PC-3 (cell line): ENCODE measurements at regions not wholly inside any gene's neighbourhood (a gene's known extent, or its start where the extent isn't known, plus 50 kb on each side); places are given as distances from the start of the nearest gene placed in this dataset.

ENCODE experiments used
- ATAC-seq: fragments of 200-7000 bp; cut with Tn5 transposase; 2 replicates; pipeline ENCODE4 v1.9.1; 2020; ENCODE audit warnings: mild to moderate bottlenecking, moderate library complexity
- BruUV-seq: library from RNA; stranded (reverse); fragments of 400-500 nt; replicated peaks from 2 replicates; lab custom pipeline; 2021; lab: Mats Ljungman, UMichigan
- CTCF ChIA-PET: fragments of 300-600 bp; sonication (Branson Sonifier 250); formaldehyde crosslinking; loops from one replicate; lab custom pipeline; 2022; ENCODE audit warnings: antibody characterized with exemption; lab: Charles Lee
- POLR2A ChIA-PET: fragments of 300-600 bp; sonication (Branson Sonifier 250); formaldehyde crosslinking; loops from one replicate; lab custom pipeline; 2022; ENCODE audit warnings: antibody characterized with exemption; ENCODE audit not compliant: unreplicated experiment; lab: Charles Lee
- DNase-seq: peaks from one replicate; pipeline ENCODE4 v3.0.0-alpha.2; 2015
- H2AFZ ChIP-seq: fragments of 300-600 bp; sonication (generic); 2 replicates; pipeline ENCODE4 v1.6.0; 2016; ENCODE audit warnings: antibody characterized with exemption, low read length
- H3F3A ChIP-seq: fragments of 300-600 bp; sonication (generic); one replicate; pipeline ENCODE4 v1.6.0; 2017; ENCODE audit warnings: antibody characterized with exemption, low read length, control low read depth, mild to moderate bottlenecking; ENCODE audit not compliant: unreplicated experiment
- H3K27ac ChIP-seq: fragments of 300-600 bp; sonication (generic); 2 replicates; pipeline ENCODE4 v1.5.1; 2016; ENCODE audit warnings: mild to moderate bottlenecking, low read length
- H3K27me3 ChIP-seq: fragments of 300-600 bp; sonication (generic); 2 replicates; pipeline ENCODE4 v1.6.1; 2016; ENCODE audit warnings: low read length, mixed read lengths
- H3K36me3 ChIP-seq: fragments of 300-600 bp; sonication (generic); 2 replicates; pipeline ENCODE4 v1.6.1; 2016; ENCODE audit warnings: low read depth, mixed run types, low read length, mixed read lengths
- H3K4me1 ChIP-seq: fragments of 300-600 bp; sonication (generic); 2 replicates; pipeline ENCODE4 v1.5.1; 2016; ENCODE audit warnings: low read length; ENCODE audit not compliant: insufficient read depth
- H3K4me2 ChIP-seq: fragments of 300-600 bp; sonication (generic); 2 replicates; pipeline ENCODE4 v1.6.0; 2016; ENCODE audit warnings: low read length
- H3K4me3 ChIP-seq: fragments of 300-600 bp; sonication (generic); 2 replicates; pipeline ENCODE4 v1.5.1; 2016; ENCODE audit warnings: mild to moderate bottlenecking, low read length, mixed read lengths
- H3K79me2 ChIP-seq: fragments of 300-600 bp; sonication (generic); 2 replicates; pipeline ENCODE4 v1.6.1; 2017; ENCODE audit warnings: low read length, mixed read lengths
- H3K9ac ChIP-seq: fragments of 300-600 bp; sonication (generic); 2 replicates; pipeline ENCODE4 v1.6.0; 2016; ENCODE audit warnings: mild to moderate bottlenecking, low read length
- H3K9me2 ChIP-seq: fragments of 300-600 bp; sonication (generic); replicated peaks from 2 replicates; pipeline ENCODE4 v1.6.1; 2016; ENCODE audit warnings: mixed run types, low read length, mixed read lengths
- H3K9me3 ChIP-seq: fragments of 300-600 bp; sonication (generic); 2 replicates; pipeline ENCODE4 v1.6.1; 2016; ENCODE audit warnings: low read length, mixed read lengths
- H4K20me1 ChIP-seq: fragments of 300-600 bp; sonication (generic); 2 replicates; pipeline ENCODE4 v1.6.1; 2016; ENCODE audit warnings: low read length, mixed read lengths
- EZH2 ChIP-seq: fragments of 300-600 bp; sonication (generic); IDR thresholded peaks from one replicate; pipeline ENCODE4 v1.6.1; 2017; ENCODE audit warnings: antibody characterized with exemption, mild to moderate bottlenecking, low read length; ENCODE audit not compliant: unreplicated experiment
- EZH2phosphoT487 ChIP-seq: fragments of 300-600 bp; sonication (generic); IDR thresholded peaks from 2 replicates; pipeline ENCODE4 v1.6.1; 2018; ENCODE audit warnings: mild to moderate bottlenecking, antibody characterized with exemption, low read length, borderline replicate concordance
- intact Hi-C: fragments of 100-400 bp; cut with micrococcal nuclease; formaldehyde crosslinking; loops from 2 replicates; pipeline ENCODE4 v1.9.0; 2023
- TF ChIP-seq, protein P1 (sequence below): fragments of 300-600 bp; sonication (generic); conservative IDR thresholded peaks from 2 replicates; pipeline ENCODE4 v1.5.1; 2017; ENCODE audit warnings: antibody characterized with exemption, low read depth, mild to moderate bottlenecking, low read length

- no TSS peak for BruUV-seq
- intact Hi-C loops: no loop called here
- no peak overlapping the region for H3K4me2 ChIP-seq
- H3K9me2 ChIP-seq: no peaks in the 10 kb centered on the region
- ATAC-seq (no peak), DNase-seq (no peak)
- no peaks in the 10 kb centered on the region for H3K27me3 ChIP-seq
- H3K4me1 ChIP-seq: no peaks in the 10 kb centered on the region
- H3K27ac ChIP-seq: no peak overlapping the region
- POLR2A ChIA-PET: no interaction called here
- H3K4me3 ChIP-seq: no peak overlapping the region
- no peaks in the 10 kb centered on the region for H3K9me3 ChIP-seq
- H3K36me3 ChIP-seq: no peaks in the 10 kb centered on the region
- H4K20me1 ChIP-seq: no peaks in the 10 kb centered on the region
- no peaks in the 10 kb centered on the region for H3F3A ChIP-seq
- no peak overlapping the region for H2AFZ ChIP-seq
- no peaks in the 10 kb centered on the region for H3K79me2 ChIP-seq
- TF ChIP-seq EZH2phosphoT487 (no peak), EZH2 (no peak)
- TF ChIP-seq, protein P1, sequence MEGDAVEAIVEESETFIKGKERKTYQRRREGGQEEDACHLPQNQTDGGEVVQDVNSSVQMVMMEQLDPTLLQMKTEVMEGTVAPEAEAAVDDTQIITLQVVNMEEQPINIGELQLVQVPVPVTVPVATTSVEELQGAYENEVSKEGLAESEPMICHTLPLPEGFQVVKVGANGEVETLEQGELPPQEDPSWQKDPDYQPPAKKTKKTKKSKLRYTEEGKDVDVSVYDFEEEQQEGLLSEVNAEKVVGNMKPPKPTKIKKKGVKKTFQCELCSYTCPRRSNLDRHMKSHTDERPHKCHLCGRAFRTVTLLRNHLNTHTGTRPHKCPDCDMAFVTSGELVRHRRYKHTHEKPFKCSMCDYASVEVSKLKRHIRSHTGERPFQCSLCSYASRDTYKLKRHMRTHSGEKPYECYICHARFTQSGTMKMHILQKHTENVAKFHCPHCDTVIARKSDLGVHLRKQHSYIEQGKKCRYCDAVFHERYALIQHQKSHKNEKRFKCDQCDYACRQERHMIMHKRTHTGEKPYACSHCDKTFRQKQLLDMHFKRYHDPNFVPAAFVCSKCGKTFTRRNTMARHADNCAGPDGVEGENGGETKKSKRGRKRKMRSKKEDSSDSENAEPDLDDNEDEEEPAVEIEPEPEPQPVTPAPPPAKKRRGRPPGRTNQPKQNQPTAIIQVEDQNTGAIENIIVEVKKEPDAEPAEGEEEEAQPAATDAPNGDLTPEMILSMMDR: no peak
- no peak overlapping the region for H3K9ac ChIP-seq
- CTCF ChIA-PET: no interaction called here
These were observed 682.2 kb upstream of the RAG2 start for GRCh38 chr11:37280200-37280599.

- H3K4me1 ChIP-seq: no peaks in the 10 kb centered on the region
- POLR2A ChIA-PET: no interaction called here
These were observed 679.9 kb upstream of the RAG2 start for GRCh38 chr11:37277896-37278465.

GRCh38 chr11:37264783-37265182 is 666.7 kb upstream of the RAG2 start:
- Histone ChIP-seq H3K27ac (no peak overlapping the region), H3K27me3 (no peaks in the 10 kb centered on the region), H3K4me2 (no peak overlapping the region), H3K9me2 (no peaks in the 10 kb centered on the region), H3K36me3 (no peaks in the 10 kb centered on the region), H3F3A (no peaks in the 10 kb centered on the region), H3K9ac (no peak overlapping the region), H3K4me1 (0 out of 2 replicates have a peak, but pooled peaks cover 8% of the 10 kb centered on the region), H4K20me1 (no peaks in the 10 kb centered on the region), H2AFZ (no peak overlapping the region), H3K9me3 (no peaks in the 10 kb centered on the region), H3K79me2 (no peaks in the 10 kb centered on the region), H3K4me3 (no peak overlapping the region)
- BruUV-seq: no TSS peak
- DNase-seq: peak; percentile 45
- ChIA-PET CTCF (no interaction called here), POLR2A (interaction anchor here (0.7 kb wide), 1 partner anchor 240 kb away, joined by 4 read pairs; no protein-coding TSS in a partner anchor)
- TF ChIP-seq EZH2 (no peak), EZH2phosphoT487 (no peak)
- TF ChIP-seq, protein P1: no peak
- intact Hi-C loops: loop anchor here (2.0 kb wide), 1 partner anchor 14 kb away; no protein-coding TSS in a partner anchor
- ATAC-seq: peak; percentile 70

More at GRCh38 chr11:37277896-37278465, 679.9 kb upstream of the RAG2 start:
- ATAC-seq (no peak), DNase-seq (no peak)
- intact Hi-C loops: loop anchor here (2.0 kb wide), 1 partner anchor 13 kb away; no protein-coding TSS in a partner anchor
- Histone ChIP-seq H3K27ac (no peak overlapping the region), H3K9me2 (no peaks in the 10 kb centered on the region), H3F3A (no peaks in the 10 kb centered on the region), H3K9ac (no peak overlapping the region), H4K20me1 (no peaks in the 10 kb centered on the region), H3K27me3 (no peaks in the 10 kb centered on the region), H3K4me2 (no peak overlapping the region), H3K79me2 (no peaks in the 10 kb centered on the region), H3K4me3 (no peak overlapping the region), H2AFZ (no peak overlapping the region), H3K36me3 (no peaks in the 10 kb centered on the region), H3K9me3 (no peaks in the 10 kb centered on the region)
- CTCF ChIA-PET: no interaction called here
- TF ChIP-seq, protein P1: no peak
- TF ChIP-seq EZH2 (no peak), EZH2phosphoT487 (no peak)
- BruUV-seq: no TSS peak
